ENCODE measurements at regions not wholly inside any gene's neighbourhood (a gene's known extent, or its start where the extent isn't known, plus 50 kb on each side); places are given as distances from the start of the nearest gene placed in this dataset.

DNA sequence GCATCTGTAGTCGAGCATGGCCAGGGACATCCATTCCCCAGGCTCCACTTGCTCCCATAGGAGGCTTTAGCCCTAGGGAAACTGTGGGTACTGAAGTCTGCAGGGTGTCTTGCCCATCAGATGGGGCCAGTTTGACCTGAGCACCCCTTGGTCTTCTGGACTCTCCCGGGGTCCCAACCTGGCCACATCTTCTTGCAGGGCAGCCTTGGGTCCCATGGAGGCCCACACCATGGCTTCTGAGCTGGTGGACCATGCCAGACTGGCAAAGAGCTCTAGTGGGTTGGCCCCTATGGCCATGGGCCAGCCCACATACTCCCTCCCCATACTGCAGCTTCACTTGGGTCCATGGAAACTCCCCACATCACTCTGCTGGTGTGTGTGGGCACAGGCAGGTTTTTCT is 154.4 kb upstream of the PRLR start:
- TF ChIP-seq, protein P1, sequence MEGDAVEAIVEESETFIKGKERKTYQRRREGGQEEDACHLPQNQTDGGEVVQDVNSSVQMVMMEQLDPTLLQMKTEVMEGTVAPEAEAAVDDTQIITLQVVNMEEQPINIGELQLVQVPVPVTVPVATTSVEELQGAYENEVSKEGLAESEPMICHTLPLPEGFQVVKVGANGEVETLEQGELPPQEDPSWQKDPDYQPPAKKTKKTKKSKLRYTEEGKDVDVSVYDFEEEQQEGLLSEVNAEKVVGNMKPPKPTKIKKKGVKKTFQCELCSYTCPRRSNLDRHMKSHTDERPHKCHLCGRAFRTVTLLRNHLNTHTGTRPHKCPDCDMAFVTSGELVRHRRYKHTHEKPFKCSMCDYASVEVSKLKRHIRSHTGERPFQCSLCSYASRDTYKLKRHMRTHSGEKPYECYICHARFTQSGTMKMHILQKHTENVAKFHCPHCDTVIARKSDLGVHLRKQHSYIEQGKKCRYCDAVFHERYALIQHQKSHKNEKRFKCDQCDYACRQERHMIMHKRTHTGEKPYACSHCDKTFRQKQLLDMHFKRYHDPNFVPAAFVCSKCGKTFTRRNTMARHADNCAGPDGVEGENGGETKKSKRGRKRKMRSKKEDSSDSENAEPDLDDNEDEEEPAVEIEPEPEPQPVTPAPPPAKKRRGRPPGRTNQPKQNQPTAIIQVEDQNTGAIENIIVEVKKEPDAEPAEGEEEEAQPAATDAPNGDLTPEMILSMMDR (IDR thresholded peaks at IDR 0.05), result no peak
- TF ChIP-seq POLR2AphosphoS5 (IDR thresholded peaks at IDR 0.05), result no peak
